ENCODE measurements at regions not wholly inside any gene's neighbourhood (a gene's known extent, or its start where the extent isn't known, plus 50 kb on each side); places are given as distances from the start of the nearest gene placed in this dataset.

DNA sequence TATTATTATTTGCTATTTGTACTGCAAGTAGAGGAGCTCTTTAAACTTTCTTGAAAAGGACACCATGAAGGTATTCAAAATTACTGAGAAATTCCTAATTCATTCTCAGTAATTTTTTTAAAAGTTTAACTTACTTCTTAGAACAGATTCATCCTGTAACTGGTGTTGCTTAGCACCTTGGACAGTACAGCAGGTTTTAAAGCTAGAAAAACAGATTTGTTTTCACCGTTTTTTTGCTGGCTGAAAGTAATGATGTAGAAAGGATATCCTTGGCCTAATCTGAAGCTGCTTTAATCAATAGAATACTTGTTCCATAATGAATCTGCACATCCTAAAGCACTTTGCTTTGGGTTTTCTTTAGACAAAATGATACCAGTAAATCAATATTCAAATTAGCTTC is 142.5 kb upstream of the TRAM1L1 start:
- no peak overlapping the region for H3K27ac Mint-ChIP-seq
- H3K27me3 Mint-ChIP-seq (ENCODE audit: low read depth in 2 of 2), result no peaks in the 10 kb centered on the region
- TF ChIP-seq, protein P1, sequence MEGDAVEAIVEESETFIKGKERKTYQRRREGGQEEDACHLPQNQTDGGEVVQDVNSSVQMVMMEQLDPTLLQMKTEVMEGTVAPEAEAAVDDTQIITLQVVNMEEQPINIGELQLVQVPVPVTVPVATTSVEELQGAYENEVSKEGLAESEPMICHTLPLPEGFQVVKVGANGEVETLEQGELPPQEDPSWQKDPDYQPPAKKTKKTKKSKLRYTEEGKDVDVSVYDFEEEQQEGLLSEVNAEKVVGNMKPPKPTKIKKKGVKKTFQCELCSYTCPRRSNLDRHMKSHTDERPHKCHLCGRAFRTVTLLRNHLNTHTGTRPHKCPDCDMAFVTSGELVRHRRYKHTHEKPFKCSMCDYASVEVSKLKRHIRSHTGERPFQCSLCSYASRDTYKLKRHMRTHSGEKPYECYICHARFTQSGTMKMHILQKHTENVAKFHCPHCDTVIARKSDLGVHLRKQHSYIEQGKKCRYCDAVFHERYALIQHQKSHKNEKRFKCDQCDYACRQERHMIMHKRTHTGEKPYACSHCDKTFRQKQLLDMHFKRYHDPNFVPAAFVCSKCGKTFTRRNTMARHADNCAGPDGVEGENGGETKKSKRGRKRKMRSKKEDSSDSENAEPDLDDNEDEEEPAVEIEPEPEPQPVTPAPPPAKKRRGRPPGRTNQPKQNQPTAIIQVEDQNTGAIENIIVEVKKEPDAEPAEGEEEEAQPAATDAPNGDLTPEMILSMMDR (IDR thresholded peaks at IDR 0.05), result no peak
- no peaks in the 10 kb centered on the region for H3K27me3 ChIP-seq (ENCODE audit: control insufficient read depth, insufficient read depth, low read length)
- H3K9me3 Mint-ChIP-seq, result peaks cover 3 to 7% of the 10 kb centered on the region in 2 donors
- no peak overlapping the region for H3K4me3 ChIP-seq (ENCODE audit: low read length)
- no peak overlapping the region for H3K27ac ChIP-seq (ENCODE audit: low read length)
- no peak for DNase-seq
- no peaks in the 10 kb centered on the region for H3K9me3 ChIP-seq (ENCODE audit: control insufficient read depth, insufficient read depth, low read length)
- H3K36me3 Mint-ChIP-seq, result no peaks in the 10 kb centered on the region
- ATAC-seq, result no peak
- no peaks in the 10 kb centered on the region for H3K36me3 ChIP-seq (ENCODE audit: control insufficient read depth, insufficient read depth, low read length)
- no peaks in the 10 kb centered on the region for H3K4me1 ChIP-seq (ENCODE audit: control insufficient read depth, insufficient read depth, low read length)
- no peaks in the 10 kb centered on the region for H3K4me1 Mint-ChIP-seq
- WGBS (ENCODE audit: insufficient coverage), result 45% methylated on average over 1 of the region's 1 CpG
- no peak overlapping the region for H3K4me3 Mint-ChIP-seq
- intact Hi-C loops (cut with micrococcal nuclease), result no loop called here

DNA sequence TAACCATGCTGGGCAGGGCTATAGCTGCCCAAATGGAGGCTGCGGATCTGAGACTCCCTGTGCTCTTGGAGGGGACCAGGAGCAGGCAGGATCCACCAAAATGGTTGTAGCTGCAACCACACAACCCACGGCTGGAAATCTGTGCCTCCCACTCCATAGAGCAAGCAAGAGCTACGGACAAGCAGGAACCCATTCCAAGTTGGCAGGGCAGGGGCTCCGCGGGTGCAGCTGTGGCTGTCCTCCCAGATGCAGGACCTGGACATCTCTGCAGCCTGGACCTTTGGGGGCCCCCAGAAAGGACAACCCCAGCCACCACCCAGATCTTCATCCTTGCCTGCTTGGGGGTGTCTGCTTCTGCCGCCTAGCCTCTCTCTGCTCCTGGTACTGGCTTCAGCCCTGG is 154.1 kb upstream of the TRAM1L1 start:
- no peaks in the 10 kb centered on the region for H3K27me3 ChIP-seq (ENCODE audit: control insufficient read depth, insufficient read depth, low read length)
- TF ChIP-seq, protein P1 (IDR thresholded peaks at IDR 0.05), result no peak
- no peak overlapping the region for H3K4me3 ChIP-seq (ENCODE audit: low read length)
- H3K4me1 ChIP-seq (ENCODE audit: control insufficient read depth, insufficient read depth, low read length), result no peaks in the 10 kb centered on the region
- intact Hi-C loops (cut with micrococcal nuclease), result no loop called here
- no peaks in the 10 kb centered on the region for H3K9me3 ChIP-seq (ENCODE audit: control insufficient read depth, insufficient read depth, low read length)
- DNase-seq (no peak), ATAC-seq (no peak)
- Mint-ChIP-seq H3K9me3 (peaks cover 6% of the 10 kb centered on the region in 2 donors), H3K36me3 (no peaks in the 10 kb centered on the region), H3K4me1 (no peaks in the 10 kb centered on the region), H3K4me3 (no peak overlapping the region), H3K27ac (no peak overlapping the region), H3K27me3 (ENCODE audit: low read depth in 2 of 2) (no peaks in the 10 kb centered on the region)
- H3K36me3 ChIP-seq (ENCODE audit: control insufficient read depth, insufficient read depth, low read length), result no peaks in the 10 kb centered on the region
- 89% methylated on average over 6 of the region's 6 CpGs for WGBS (ENCODE audit: insufficient coverage)
- H3K27ac ChIP-seq (ENCODE audit: low read length), result no peak overlapping the region

DNA sequence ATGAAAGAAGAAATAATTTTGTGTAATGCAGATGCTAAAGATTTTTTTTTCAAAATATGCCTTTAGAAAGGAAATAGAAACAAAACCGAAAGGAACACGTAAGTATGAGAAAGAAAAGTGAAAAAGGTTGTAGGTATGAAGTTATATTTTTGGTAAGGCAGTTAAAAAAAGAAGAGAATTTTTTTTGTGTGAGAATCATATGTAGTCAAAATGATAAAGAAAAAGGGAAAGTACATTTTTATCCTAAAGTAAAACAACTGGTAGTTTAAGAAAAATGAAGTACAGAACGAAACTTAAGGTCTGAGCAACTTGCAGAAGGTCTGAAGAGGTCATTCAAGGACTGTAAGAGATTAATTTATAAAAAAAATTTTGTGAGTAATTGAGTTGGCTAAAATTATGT is 164.0 kb upstream of the TRAM1L1 start:
- TF ChIP-seq, protein P1 (IDR thresholded peaks at IDR 0.05), result no peak
- H3K27me3 ChIP-seq (ENCODE audit: control insufficient read depth, insufficient read depth, low read length), result no peaks in the 10 kb centered on the region
- intact Hi-C loops (cut with micrococcal nuclease), result no loop called here
- 83% methylated on average over 3 of the region's 3 CpGs for WGBS (ENCODE audit: insufficient coverage)
- no peak overlapping the region for H3K4me3 ChIP-seq (ENCODE audit: low read length)
- Mint-ChIP-seq H3K36me3 (peaks cover 16% of the 10 kb centered on the region), H3K4me1 (no peaks in the 10 kb centered on the region), H3K4me3 (no peak overlapping the region), H3K27me3 (ENCODE audit: low read depth in 2 of 2) (no peaks in the 10 kb centered on the region), H3K27ac (no peak overlapping the region), H3K9me3 (peaks cover 22 to 34% of the 10 kb centered on the region in 2 donors)
- no peaks in the 10 kb centered on the region for H3K36me3 ChIP-seq (ENCODE audit: control insufficient read depth, insufficient read depth, low read length)
- DNase-seq, result no peak
- H3K4me1 ChIP-seq (ENCODE audit: control insufficient read depth, insufficient read depth, low read length), result no peaks in the 10 kb centered on the region
- no peak for ATAC-seq
- H3K9me3 ChIP-seq (ENCODE audit: control insufficient read depth, insufficient read depth, low read length), result peaks cover 4% of the 10 kb centered on the region
- H3K27ac ChIP-seq (ENCODE audit: low read length), result no peak overlapping the region

DNA sequence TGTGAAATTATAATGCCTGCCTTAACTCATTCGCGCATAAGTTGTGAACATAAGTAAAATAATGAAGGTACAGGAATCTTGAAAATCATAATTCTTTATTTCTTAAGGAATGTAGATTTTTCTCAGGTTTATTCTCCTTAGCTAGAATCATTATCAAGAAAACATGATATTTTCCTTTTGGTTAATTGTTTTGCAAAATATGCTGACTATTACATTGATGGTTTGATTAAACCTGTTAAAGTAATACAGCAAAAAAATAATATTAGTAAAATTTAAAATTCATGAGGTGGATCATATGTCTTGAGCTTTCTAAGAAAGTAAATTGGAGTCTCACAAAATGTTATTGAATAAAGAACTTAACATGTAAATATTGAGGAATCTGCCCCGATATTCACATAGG is 178.7 kb upstream of the TRAM1L1 start:
- peaks cover 10 to 18% of the 10 kb centered on the region in 2 donors for H3K9me3 Mint-ChIP-seq
- no peaks in the 10 kb centered on the region for H3K27me3 Mint-ChIP-seq (ENCODE audit: low read depth in 2 of 2)
- no peak overlapping the region for H3K4me3 Mint-ChIP-seq
- no peaks in the 10 kb centered on the region for H3K4me1 ChIP-seq (ENCODE audit: control insufficient read depth, insufficient read depth, low read length)
- ATAC-seq (no peak), DNase-seq (no peak)
- peaks cover 10% of the 10 kb centered on the region for H3K36me3 Mint-ChIP-seq
- H3K4me3 ChIP-seq (ENCODE audit: low read length), result no peak overlapping the region
- H3K27me3 ChIP-seq (ENCODE audit: control insufficient read depth, insufficient read depth, low read length), result no peaks in the 10 kb centered on the region
- no peaks in the 10 kb centered on the region for H3K4me1 Mint-ChIP-seq
- no peaks in the 10 kb centered on the region for H3K36me3 ChIP-seq (ENCODE audit: control insufficient read depth, insufficient read depth, low read length)
- no peak overlapping the region for H3K27ac Mint-ChIP-seq
- H3K27ac ChIP-seq (ENCODE audit: low read length), result no peak overlapping the region
- TF ChIP-seq, protein P1 (IDR thresholded peaks at IDR 0.05), result no peak
- H3K9me3 ChIP-seq (ENCODE audit: control insufficient read depth, insufficient read depth, low read length), result no peaks in the 10 kb centered on the region
- intact Hi-C loops (cut with micrococcal nuclease), result no loop called here
- 100% methylated on average over 1 of the region's 3 CpGs for WGBS (ENCODE audit: insufficient coverage)

All from natural killer cell (primary cell).